ENCODE measurements at regions not wholly inside any gene's neighbourhood (a gene's known extent, or its start where the extent isn't known, plus 50 kb on each side); places are given as distances from the start of the nearest gene placed in this dataset.

GRCh38 chr3:178186666-178187065, 349.6 kb upstream of the KCNMB2 start:
- no peaks in the 10 kb centered on the region for H3K4me1 ChIP-seq
- H3K27me3 ChIP-seq = no peaks in the 10 kb centered on the region
- TF ChIP-seq POLR2AphosphoS5 (IDR thresholded peaks at IDR 0.05) (no peak), EP300 (IDR thresholded peaks at IDR 0.05) (no peak)
- TF ChIP-seq, protein P1, sequence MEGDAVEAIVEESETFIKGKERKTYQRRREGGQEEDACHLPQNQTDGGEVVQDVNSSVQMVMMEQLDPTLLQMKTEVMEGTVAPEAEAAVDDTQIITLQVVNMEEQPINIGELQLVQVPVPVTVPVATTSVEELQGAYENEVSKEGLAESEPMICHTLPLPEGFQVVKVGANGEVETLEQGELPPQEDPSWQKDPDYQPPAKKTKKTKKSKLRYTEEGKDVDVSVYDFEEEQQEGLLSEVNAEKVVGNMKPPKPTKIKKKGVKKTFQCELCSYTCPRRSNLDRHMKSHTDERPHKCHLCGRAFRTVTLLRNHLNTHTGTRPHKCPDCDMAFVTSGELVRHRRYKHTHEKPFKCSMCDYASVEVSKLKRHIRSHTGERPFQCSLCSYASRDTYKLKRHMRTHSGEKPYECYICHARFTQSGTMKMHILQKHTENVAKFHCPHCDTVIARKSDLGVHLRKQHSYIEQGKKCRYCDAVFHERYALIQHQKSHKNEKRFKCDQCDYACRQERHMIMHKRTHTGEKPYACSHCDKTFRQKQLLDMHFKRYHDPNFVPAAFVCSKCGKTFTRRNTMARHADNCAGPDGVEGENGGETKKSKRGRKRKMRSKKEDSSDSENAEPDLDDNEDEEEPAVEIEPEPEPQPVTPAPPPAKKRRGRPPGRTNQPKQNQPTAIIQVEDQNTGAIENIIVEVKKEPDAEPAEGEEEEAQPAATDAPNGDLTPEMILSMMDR (IDR thresholded peaks at IDR 0.05) = no peak
- H3K9me3 ChIP-seq = no peaks in the 10 kb centered on the region
- no peak overlapping the region for H3K27ac ChIP-seq
- DNase-seq (ENCODE audit: low spot score in 2 of 2) = no peak
- no peaks in the 10 kb centered on the region for H3K36me3 ChIP-seq
- H3K4me3 ChIP-seq = no peak overlapping the region
- WGBS = 94% methylated on average over 4 of the region's 4 CpGs

DNA sequence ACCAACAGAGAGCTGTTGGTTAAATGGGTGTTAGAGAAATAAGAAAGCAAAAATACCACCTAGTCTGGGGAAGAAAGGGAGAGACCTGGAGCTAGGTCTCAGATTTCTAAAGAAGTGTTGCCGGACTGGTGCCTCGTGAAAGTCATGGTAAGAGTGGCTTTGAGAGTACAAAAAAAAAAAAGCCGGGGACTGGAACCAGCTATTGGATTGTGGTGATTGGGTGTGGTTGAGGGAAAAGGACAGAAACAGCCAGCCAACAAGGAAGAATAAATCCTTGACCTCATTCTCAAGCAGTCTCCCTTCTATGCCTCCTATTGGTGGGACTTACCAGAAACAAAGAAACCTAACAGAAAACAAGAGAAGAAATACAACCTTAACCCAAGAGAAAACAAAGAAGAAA, 346.4 kb upstream of the KCNMB2 start:
- H3K27me3 ChIP-seq = no peaks in the 10 kb centered on the region
- H3K4me1 ChIP-seq = peaks cover 11% of the 10 kb centered on the region
- H3K4me3 ChIP-seq = no peak overlapping the region
- H3K36me3 ChIP-seq = no peaks in the 10 kb centered on the region
- H3K27ac ChIP-seq = no peak overlapping the region
- TF ChIP-seq POLR2A (IDR thresholded peaks at IDR 0.05) (no peak), POLR2AphosphoS5 (IDR thresholded peaks at IDR 0.05) (no peak), EP300 (IDR thresholded peaks at IDR 0.05) (no peak)
- TF ChIP-seq, protein P1 (IDR thresholded peaks at IDR 0.05) = no peak
- 71% methylated on average over 3 of the region's 3 CpGs for WGBS
- DNase-seq (ENCODE audit: low spot score in 2 of 2) = no peak
- no peaks in the 10 kb centered on the region for H3K9me3 ChIP-seq

- peaks cover 24% of the 10 kb centered on the region for H3K4me1 ChIP-seq
- H3K4me3 ChIP-seq = no peak overlapping the region
- H3K27me3 ChIP-seq = no peaks in the 10 kb centered on the region
- no peak overlapping the region for H3K27ac ChIP-seq
- H3K9me3 ChIP-seq = no peaks in the 10 kb centered on the region
- 29% methylated on average over 1 of the region's 1 CpG for WGBS
- DNase-seq (ENCODE audit: low spot score in 2 of 2) = no peak
- TF ChIP-seq POLR2AphosphoS5 (IDR thresholded peaks at IDR 0.05) = no peak
- TF ChIP-seq, protein P1 (IDR thresholded peaks at IDR 0.05) = no peak
- H3K36me3 ChIP-seq = no peaks in the 10 kb centered on the region
These were observed 342.4 kb upstream of the KCNMB2 start for GRCh38 chr3:178193846-178194245.

DNA sequence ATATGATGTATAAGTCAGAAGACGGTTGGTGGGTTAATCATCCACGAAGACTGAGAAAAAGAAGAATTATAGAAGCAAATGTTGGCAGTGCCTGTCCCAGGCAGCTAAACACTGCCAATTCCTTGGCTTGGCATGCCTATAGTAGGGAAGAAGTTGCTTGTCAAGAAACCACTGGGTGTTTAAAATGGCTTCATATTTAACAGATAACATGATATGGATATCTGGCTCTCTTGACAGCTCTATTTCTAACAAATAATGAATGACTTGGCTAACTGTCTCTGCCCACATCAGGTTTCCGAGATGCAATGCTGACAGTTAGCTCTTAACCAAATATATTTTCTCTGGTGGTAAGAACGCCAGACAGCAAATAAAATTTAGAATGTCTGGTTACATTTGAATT, 341.7 kb upstream of the KCNMB2 start:
- H3K4me3 ChIP-seq = no peak overlapping the region

GRCh38 chr3:178195824-178196223, 340.4 kb upstream of the KCNMB2 start:
- Histone ChIP-seq H3K4me1 (peaks cover 24% of the 10 kb centered on the region), H3K27me3 (no peaks in the 10 kb centered on the region), H3K27ac (no peak overlapping the region), H3K9me3 (no peaks in the 10 kb centered on the region), H3K36me3 (no peaks in the 10 kb centered on the region), H3K4me3 (no peak overlapping the region)
- 48% methylated on average over 2 of the region's 2 CpGs for WGBS
- TF ChIP-seq, protein P1 (IDR thresholded peaks at IDR 0.05) = no peak
- TF ChIP-seq POLR2AphosphoS5 (IDR thresholded peaks at IDR 0.05) = no peak
- TF ChIP-seq EP300 (IDR thresholded peaks at IDR 0.05) = no peak
- TF ChIP-seq POLR2A (IDR thresholded peaks at IDR 0.05) = no peak
- DNase-seq (ENCODE audit: low spot score in 2 of 2) = no peak

More for the DNA sequence above, 341.7 kb upstream of the KCNMB2 start:
- Histone ChIP-seq H3K27me3 (no peaks in the 10 kb centered on the region), H3K4me1 (peaks cover 24% of the 10 kb centered on the region), H3K36me3 (no peaks in the 10 kb centered on the region), H3K27ac (no peak overlapping the region), H3K9me3 (no peaks in the 10 kb centered on the region)
- DNase-seq (ENCODE audit: low spot score in 2 of 2) = no peak
- TF ChIP-seq EP300 (IDR thresholded peaks at IDR 0.05) (no peak), POLR2A (IDR thresholded peaks at IDR 0.05) (no peak), POLR2AphosphoS5 (IDR thresholded peaks at IDR 0.05) (no peak)
- TF ChIP-seq, protein P1 (IDR thresholded peaks at IDR 0.05) = no peak
- 51% methylated on average over 4 of the region's 4 CpGs for WGBS
